Smooth muscle cell (in vitro differentiated cells): ENCODE measurements at regions not wholly inside any gene's neighbourhood (a gene's known extent, or its start where the extent isn't known, plus 50 kb on each side); places are given as distances from the start of the nearest gene placed in this dataset.
"Not testable (repeated sequence)": the region's sequence is repeated elsewhere in the genome, so short reads cannot be mapped to it uniquely, and the experiment has no call there.

ENCODE experiments used
- DNase-seq: peaks from one replicate; lab custom pipeline; 2025; ENCODE audit not compliant: unreplicated experiment; lab: John Stamatoyannopoulos, UW
- H2AFZ ChIP-seq: fragments of 200-600 bp; sonication (generic); 2 replicates; pipeline ENCODE4 v1.6.0; 2016; ENCODE audit warnings: antibody characterized with exemption, low read depth, mild to moderate bottlenecking
- H3F3A ChIP-seq: fragments of 200-600 bp; sonication (generic); 2 replicates; pipeline ENCODE4 v1.6.0; 2017; ENCODE audit warnings: antibody characterized with exemption, low read depth
- H3K27ac ChIP-seq: fragments of 200-600 bp; sonication (generic); 2 replicates; pipeline ENCODE4 v1.5.1; 2016; ENCODE audit warnings: low read depth, mild to moderate bottlenecking
- H3K27me3 ChIP-seq: fragments of 200-600 bp; sonication (generic); 2 replicates; pipeline ENCODE4 v1.6.1; 2016; ENCODE audit warnings: low read depth, mild to moderate bottlenecking
- H3K36me3 ChIP-seq: fragments of 200-600 bp; sonication (generic); 2 replicates; pipeline ENCODE4 v1.5.1; 2016; ENCODE audit warnings: low read depth
- H3K4me1 ChIP-seq: fragments of 200-600 bp; sonication (generic); 2 replicates; pipeline ENCODE4 v1.5.1; 2016; ENCODE audit warnings: low read depth
- H3K4me2 ChIP-seq: fragments of 200-600 bp; sonication (generic); 2 replicates; pipeline ENCODE4 v1.6.0; 2016; ENCODE audit warnings: mild to moderate bottlenecking
- H3K4me3 ChIP-seq: fragments of 200-600 bp; sonication (generic); 2 replicates; pipeline ENCODE4 v1.5.1; 2016; ENCODE audit warnings: mild to moderate bottlenecking
- H3K79me2 ChIP-seq: fragments of 200-600 bp; sonication (generic); 2 replicates; pipeline ENCODE4 v1.6.0; 2016; ENCODE audit warnings: low read depth, mild to moderate bottlenecking
- H3K9ac ChIP-seq: fragments of 200-600 bp; sonication (generic); 2 replicates; pipeline ENCODE4 v1.6.0; 2016; ENCODE audit warnings: low read depth
- H3K9me3 ChIP-seq: fragments of 200-600 bp; sonication (generic); replicated peaks from 2 replicates; pipeline ENCODE4 v1.5.1; 2016; ENCODE audit warnings: low read depth
- H4K20me1 ChIP-seq: fragments of 200-600 bp; sonication (generic); 2 replicates; pipeline ENCODE4 v1.6.0; 2016; ENCODE audit warnings: low read depth
- WGBS: methylation state at CpG from one replicate; pipeline ENCODE4 v1.1.7; 2016; ENCODE audit warnings: low lambda C conversion rate; 5-methylcytosine and 5-hydroxymethylcytosine counted together
- TF ChIP-seq, protein P1 (sequence below): fragments of 200-600 bp; sonication (generic); IDR thresholded peaks from 2 replicates; pipeline ENCODE4 v1.5.1; 2017; ENCODE audit warnings: borderline replicate concordance, mild to moderate bottlenecking, antibody characterized with exemption; ENCODE audit not compliant: insufficient read depth, poor library complexity, severe bottlenecking

DNA sequence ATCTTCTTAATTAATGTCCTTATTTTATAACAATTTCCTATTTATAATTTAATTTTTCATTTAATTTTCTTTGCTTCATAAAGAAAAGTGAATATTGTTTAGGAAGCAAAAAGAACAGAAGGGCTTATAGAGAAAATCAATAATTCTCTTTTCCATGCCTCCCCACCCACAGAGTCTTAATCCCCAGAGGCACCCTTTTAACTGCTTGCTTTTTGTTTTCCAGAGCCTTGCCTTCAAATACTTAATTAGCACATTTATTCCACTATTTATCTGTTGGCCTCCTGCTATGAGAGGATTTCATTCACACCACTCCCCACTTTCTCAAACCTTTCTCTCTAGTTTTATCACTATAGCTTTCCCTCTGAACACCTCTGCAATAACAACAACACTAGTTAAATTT is 373.6 kb downstream of the MBD2 start:
- Histone ChIP-seq H3K4me3 (no peak overlapping the region), H2AFZ (no peak overlapping the region), H3K36me3 (no peaks in the 10 kb centered on the region), H3K27ac (no peak overlapping the region), H3K4me1 (peaks cover 18% of the 10 kb centered on the region), H4K20me1 (no peaks in the 10 kb centered on the region), H3K4me2 (no peak overlapping the region), H3K79me2 (no peaks in the 10 kb centered on the region), H3K9ac (no peak overlapping the region), H3K9me3 (no peaks in the 10 kb centered on the region), H3F3A (no peaks in the 10 kb centered on the region), H3K27me3 (no peaks in the 10 kb centered on the region)
- no peak for DNase-seq
- TF ChIP-seq, protein P1, sequence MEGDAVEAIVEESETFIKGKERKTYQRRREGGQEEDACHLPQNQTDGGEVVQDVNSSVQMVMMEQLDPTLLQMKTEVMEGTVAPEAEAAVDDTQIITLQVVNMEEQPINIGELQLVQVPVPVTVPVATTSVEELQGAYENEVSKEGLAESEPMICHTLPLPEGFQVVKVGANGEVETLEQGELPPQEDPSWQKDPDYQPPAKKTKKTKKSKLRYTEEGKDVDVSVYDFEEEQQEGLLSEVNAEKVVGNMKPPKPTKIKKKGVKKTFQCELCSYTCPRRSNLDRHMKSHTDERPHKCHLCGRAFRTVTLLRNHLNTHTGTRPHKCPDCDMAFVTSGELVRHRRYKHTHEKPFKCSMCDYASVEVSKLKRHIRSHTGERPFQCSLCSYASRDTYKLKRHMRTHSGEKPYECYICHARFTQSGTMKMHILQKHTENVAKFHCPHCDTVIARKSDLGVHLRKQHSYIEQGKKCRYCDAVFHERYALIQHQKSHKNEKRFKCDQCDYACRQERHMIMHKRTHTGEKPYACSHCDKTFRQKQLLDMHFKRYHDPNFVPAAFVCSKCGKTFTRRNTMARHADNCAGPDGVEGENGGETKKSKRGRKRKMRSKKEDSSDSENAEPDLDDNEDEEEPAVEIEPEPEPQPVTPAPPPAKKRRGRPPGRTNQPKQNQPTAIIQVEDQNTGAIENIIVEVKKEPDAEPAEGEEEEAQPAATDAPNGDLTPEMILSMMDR, result no peak

DNA sequence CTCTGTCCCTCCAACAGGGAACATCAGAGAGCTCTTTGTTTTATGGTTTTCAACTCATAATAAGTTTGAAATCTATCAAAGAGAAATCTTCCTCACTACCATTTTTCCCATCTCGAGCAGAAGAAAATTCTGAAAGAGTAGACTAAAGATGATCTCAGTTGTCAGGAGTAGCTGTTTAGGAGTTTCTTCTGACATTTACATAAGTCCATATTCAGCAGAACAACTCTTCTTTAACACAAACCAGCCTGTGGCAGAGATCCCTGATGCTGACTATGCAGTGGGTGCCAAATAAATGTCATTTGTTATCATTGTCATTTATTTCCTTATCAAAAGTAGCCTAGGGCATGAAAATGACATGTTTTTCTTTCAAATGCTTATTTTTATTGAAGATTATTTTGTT is 380.7 kb downstream of the MBD2 start:
- no peaks in the 10 kb centered on the region for H4K20me1 ChIP-seq
- no peaks in the 10 kb centered on the region for H3K79me2 ChIP-seq
- 79% methylated on average over 1 of the region's 1 CpG for WGBS
- H3K9ac ChIP-seq, result no peak overlapping the region
- no peak for DNase-seq
- H3K36me3 ChIP-seq, result no peaks in the 10 kb centered on the region
- TF ChIP-seq, protein P1, result no peak
- H3K4me3 ChIP-seq, result no peak overlapping the region
- no peaks in the 10 kb centered on the region for H3K27me3 ChIP-seq
- H3F3A ChIP-seq, result no peaks in the 10 kb centered on the region
- H3K4me2 ChIP-seq, result no peak overlapping the region
- H3K4me1 ChIP-seq, result no peaks in the 10 kb centered on the region
- H3K9me3 ChIP-seq, result no peaks in the 10 kb centered on the region
- no peak overlapping the region for H2AFZ ChIP-seq
- H3K27ac ChIP-seq, result no peak overlapping the region

DNA sequence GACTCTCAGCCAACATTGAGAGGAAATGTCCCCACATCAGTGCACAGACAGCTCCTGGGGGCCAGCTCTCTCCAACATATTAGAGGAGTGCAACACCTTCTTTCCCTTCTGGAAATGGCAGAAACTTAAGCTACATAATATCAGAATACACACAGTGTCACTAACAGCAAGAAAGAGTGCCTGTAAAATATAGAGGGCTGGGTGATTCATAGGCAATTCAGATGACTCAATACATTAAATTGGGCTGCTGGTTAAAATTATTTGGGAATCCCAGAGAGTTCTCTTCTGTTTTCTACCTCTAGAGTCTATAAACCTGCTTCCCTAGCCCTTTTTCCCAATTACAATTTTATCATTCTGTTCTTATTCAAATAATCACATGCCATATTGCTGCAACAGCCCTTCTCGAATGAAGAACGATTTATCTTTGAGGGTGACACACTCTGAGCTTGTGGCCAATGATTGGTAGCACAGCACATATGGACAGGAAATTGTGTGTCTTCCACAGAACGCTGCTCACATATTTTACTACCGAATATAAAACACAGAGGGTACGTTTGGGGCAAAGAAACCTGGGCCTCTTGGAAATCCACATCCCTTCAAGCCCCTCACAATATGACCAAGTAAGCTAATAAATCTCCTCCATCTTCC is 381.2 kb downstream of the MBD2 start:
- WGBS, result 79% methylated on average over 5 of the region's 5 CpGs
- no peak for DNase-seq
- H2AFZ ChIP-seq, result no peak overlapping the region
- H3K36me3 ChIP-seq, result no peaks in the 10 kb centered on the region
- no peak overlapping the region for H3K9ac ChIP-seq
- H3K79me2 ChIP-seq, result no peaks in the 10 kb centered on the region
- H4K20me1 ChIP-seq, result no peaks in the 10 kb centered on the region
- H3K9me3 ChIP-seq, result no peaks in the 10 kb centered on the region
- TF ChIP-seq, protein P1, result no peak
- no peaks in the 10 kb centered on the region for H3K4me1 ChIP-seq
- no peaks in the 10 kb centered on the region for H3F3A ChIP-seq
- H3K4me2 ChIP-seq, result no peak overlapping the region
- H3K27me3 ChIP-seq, result no peaks in the 10 kb centered on the region
- no peak overlapping the region for H3K27ac ChIP-seq
- no peak overlapping the region for H3K4me3 ChIP-seq

DNA sequence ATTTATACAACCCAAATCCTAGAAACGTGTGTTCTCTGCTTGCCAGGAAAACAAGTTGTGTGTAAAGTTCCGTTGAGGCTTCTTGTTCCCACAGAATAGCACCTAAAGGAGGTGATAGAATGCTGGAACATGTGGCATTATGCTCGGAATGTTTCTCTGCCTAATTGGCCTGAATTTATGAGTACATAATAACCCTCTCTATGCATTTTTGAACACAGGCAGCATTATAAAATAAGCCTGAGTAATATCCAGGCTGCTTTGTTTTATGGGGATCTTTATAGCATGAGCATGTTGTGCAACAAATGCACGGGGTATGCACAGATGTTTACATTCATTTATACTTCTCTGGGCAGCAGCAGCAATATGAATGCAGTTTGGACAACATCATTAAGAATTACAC is 385.7 kb downstream of the MBD2 start:
- Histone ChIP-seq H3F3A (no peaks in the 10 kb centered on the region), H4K20me1 (no peaks in the 10 kb centered on the region), H3K4me3 (no peak overlapping the region), H3K79me2 (no peaks in the 10 kb centered on the region), H3K9ac (no peak overlapping the region), H3K36me3 (no peaks in the 10 kb centered on the region), H3K27ac (no peak overlapping the region), H3K4me2 (no peak overlapping the region), H3K9me3 (no peaks in the 10 kb centered on the region), H3K4me1 (no peaks in the 10 kb centered on the region), H2AFZ (no peak overlapping the region), H3K27me3 (no peaks in the 10 kb centered on the region)
- 62% methylated on average over 4 of the region's 4 CpGs for WGBS
- TF ChIP-seq, protein P1, result no peak
- no peak for DNase-seq

DNA sequence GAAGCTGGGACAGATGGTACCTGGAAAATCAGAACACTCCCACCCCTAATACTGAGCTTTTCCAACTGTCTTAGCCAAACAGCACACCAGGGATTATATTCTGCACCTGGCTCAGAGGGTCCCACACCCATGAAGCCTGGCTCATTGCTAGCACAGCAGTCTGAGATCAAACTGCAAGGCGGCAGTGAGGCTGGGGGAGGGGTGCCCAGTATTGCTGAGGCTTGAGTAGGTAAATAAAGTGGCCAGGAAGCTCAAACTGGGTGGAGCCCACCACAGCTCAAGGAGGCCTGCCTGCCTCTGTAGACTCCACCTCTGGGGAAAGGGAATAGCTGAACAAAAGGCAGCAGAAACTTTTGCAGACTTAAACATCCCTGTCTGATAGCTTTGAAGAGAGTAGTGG is 403.3 kb downstream of the MBD2 start:
- H3K4me1 ChIP-seq, H3K4me2 ChIP-seq, H4K20me1 ChIP-seq, H3K9ac ChIP-seq, H3K79me2 ChIP-seq, H3K27ac ChIP-seq, H3K9me3 ChIP-seq, DNase-seq, H3K27me3 ChIP-seq, H3F3A ChIP-seq, H2AFZ ChIP-seq, H3K36me3 ChIP-seq, H3K4me3 ChIP-seq: not testable (repeated sequence)
- 31% methylated on average over 1 of the region's 1 CpG for WGBS
